NT2/D1 (cell line): ENCODE measurements at regions not wholly inside any gene's neighbourhood (a gene's known extent, or its start where the extent isn't known, plus 50 kb on each side); places are given as distances from the start of the nearest gene placed in this dataset.

Experiments used
- YY1 ChIP-seq: IDR thresholded peaks from 2 replicates; pipeline ENCODE4 v1.6.1; 2011; ENCODE audit not compliant: insufficient read length, insufficient read depth
- ZNF274 ChIP-seq: IDR thresholded peaks from 2 replicates; pipeline ENCODE4 v1.6.1; 2011; ENCODE audit warnings: mild to moderate bottlenecking, low read depth, low read length

- TF ChIP-seq ZNF274 (no peak), YY1 (no peak)
Measured at GRCh38 chr16:65312071-65312470, 190.2 kb upstream of the CDH11 start.
